HepG2 (cell line): ENCODE measurements at regions not wholly inside any gene's neighbourhood (a gene's known extent, or its start where the extent isn't known, plus 50 kb on each side); places are given as distances from the start of the nearest gene placed in this dataset.

Experiments
- AHDC1 ChIP-seq: sonication (generic); formaldehyde crosslinking; IDR thresholded peaks from 2 replicates; pipeline ENCODE4 v1.5.1; 2020; ENCODE audit warnings: mild to moderate bottlenecking, missing genetic modification reagents, borderline replicate concordance
- CENPT ChIP-seq: sonication (generic); formaldehyde crosslinking; IDR thresholded peaks from 2 replicates; pipeline ENCODE4 v1.8.0; 2022; ENCODE audit warnings: low read depth, mild to moderate bottlenecking, moderate library complexity, missing genetic modification reagents
- HNRNPLL ChIP-seq: fragments of 200-400 bp; formaldehyde crosslinking; IDR thresholded peaks from 2 replicates; pipeline ENCODE4 v1.6.1; 2017; ENCODE audit warnings: mild to moderate bottlenecking, low read depth, low read length; ENCODE audit not compliant: poor library complexity, severe bottlenecking
- PRDM15 ChIP-seq: sonication (generic); formaldehyde crosslinking; IDR thresholded peaks from 2 replicates; pipeline ENCODE4 v1.4.0; 2020; ENCODE audit warnings: missing genetic modification reagents
- SOX5 ChIP-seq: IDR thresholded peaks from 2 replicates; pipeline ENCODE4 v1.6.1; 2016; ENCODE audit warnings: borderline replicate concordance
- STAG1 ChIP-seq: sonication (generic); formaldehyde crosslinking; IDR thresholded peaks from 2 replicates; pipeline ENCODE4 v1.4.0; 2020; ENCODE audit warnings: missing genetic modification reagents
- THAP11 ChIP-seq: IDR thresholded peaks from 2 replicates; pipeline ENCODE4 v1.6.1; 2016; ENCODE audit warnings: missing biosample characterization, missing genetic modification reagents
- WIZ ChIP-seq: sonication (generic); formaldehyde crosslinking; IDR thresholded peaks from 2 replicates; pipeline ENCODE4 v1.5.1; 2020; ENCODE audit warnings: mild to moderate bottlenecking, missing genetic modification reagents
- ZFP82 ChIP-seq: sonication (generic); formaldehyde crosslinking; IDR thresholded peaks from 2 replicates; pipeline ENCODE4 v1.5.1; 2020; ENCODE audit warnings: mild to moderate bottlenecking, missing genetic modification reagents, borderline replicate concordance
- ZHX1 ChIP-seq: sonication (generic); formaldehyde crosslinking; IDR thresholded peaks from 2 replicates; pipeline ENCODE4 v1.8.1; 2022; ENCODE audit warnings: low read depth, mild to moderate bottlenecking, missing genetic modification reagents
- ZNF740 ChIP-seq: sonication (generic); formaldehyde crosslinking; IDR thresholded peaks from 2 replicates; pipeline ENCODE4 v1.4.0; 2020; ENCODE audit warnings: missing genetic modification reagents
- ZNF749 ChIP-seq: sonication (generic); formaldehyde crosslinking; IDR thresholded peaks from 2 replicates; pipeline ENCODE4 v1.8.0; 2022; ENCODE audit warnings: mild to moderate bottlenecking, missing genetic modification reagents, moderate library complexity, borderline replicate concordance

- TF ChIP-seq ZHX1 (CRISPR knock-in tag) (peak; percentile 44; the same call in 1 of the 2 replicates), STAG1 (CRISPR knock-in tag) (peak; percentile 56), ZNF749 (peak; percentile 65; the same call in 1 of the 2 replicates), HNRNPLL (peak; percentile 51), WIZ (0 out of 2 replicates have a peak, but pooled peaks have one; percentile 75), CENPT (peak; percentile 58; the same call in 1 of the 2 replicates), THAP11 (CRISPR knock-in tag) (peak; percentile 68), SOX5 (CRISPR knock-in tag) (peak; percentile 97), AHDC1 (CRISPR knock-in tag) (peak; percentile 98), PRDM15 (CRISPR knock-in tag) (peak; percentile 81; the same call in 1 of the 2 replicates), ZNF740 (CRISPR knock-in tag) (peak; percentile 19; the same call in 1 of the 2 replicates), ZFP82 (CRISPR knock-in tag) (peak; percentile 90; the same call in 1 of the 2 replicates)
Observed at GRCh38 chr17:72413077-72414031, 292.5 kb downstream of the SOX9 start (continued).
